GM19035 (cell line): ENCODE measurements at regions not wholly inside any gene's neighbourhood (a gene's known extent, or its start where the extent isn't known, plus 50 kb on each side); places are given as distances from the start of the nearest gene placed in this dataset.

Source experiments
- ATAC-seq: cut with Tn5 transposase; IDR thresholded peaks from one replicate; pipeline ENCODE4 v1.9.1; 2021; ENCODE audit not compliant: unreplicated experiment

- no peak for ATAC-seq
These were observed 56.1 kb upstream of the ELMO1 start for GRCh38 chr7:37504801-37505200.

- ATAC-seq: no peak
These were observed 57.2 kb upstream of the ELMO1 start for GRCh38 chr7:37505750-37506353.

GRCh38 chr7:37508118-37508517 is 59.5 kb upstream of the ELMO1 start:
- no peak for ATAC-seq

- peak; percentile 62 for ATAC-seq
These were observed 61.5 kb upstream of the ELMO1 start for GRCh38 chr7:37510043-37510634.

- ATAC-seq: no peak
These were observed 63.3 kb upstream of the ELMO1 start for GRCh38 chr7:37511915-37512314.

GRCh38 chr7:37514497-37514896 is 65.8 kb upstream of the ELMO1 start:
- no peak for ATAC-seq

GRCh38 chr7:37516664-37517063 is 68.0 kb upstream of the ELMO1 start:
- no peak for ATAC-seq

GRCh38 chr7:37518266-37518665 is 69.6 kb upstream of the ELMO1 start:
- no peak for ATAC-seq

- no peak for ATAC-seq
These were observed 75.4 kb upstream of the ELMO1 start for GRCh38 chr7:37524056-37524455.

GRCh38 chr7:37524797-37525196 is 76.1 kb upstream of the ELMO1 start:
- no peak for ATAC-seq

GRCh38 chr7:37526623-37527022 is 78.0 kb upstream of the ELMO1 start:
- ATAC-seq: no peak

GRCh38 chr7:37527109-37527508 is 78.4 kb upstream of the ELMO1 start:
- no peak for ATAC-seq

GRCh38 chr7:37531225-37531624 is 82.6 kb upstream of the ELMO1 start:
- ATAC-seq: no peak

GRCh38 chr7:37532636-37533035 is 84.0 kb upstream of the ELMO1 start:
- ATAC-seq: no peak

- ATAC-seq: no peak
These were observed 86.4 kb upstream of the ELMO1 start for GRCh38 chr7:37534893-37535610.

GRCh38 chr7:37535841-37536240 is 87.2 kb upstream of the ELMO1 start:
- ATAC-seq: no peak

GRCh38 chr7:37536706-37537105 is 88.0 kb upstream of the ELMO1 start:
- ATAC-seq: no peak

GRCh38 chr7:37537439-37537838 is 88.8 kb upstream of the ELMO1 start:
- no peak for ATAC-seq

GRCh38 chr7:37538945-37539344 is 90.3 kb upstream of the ELMO1 start:
- ATAC-seq: no peak

GRCh38 chr7:37540917-37541316 is 92.3 kb upstream of the ELMO1 start:
- ATAC-seq: no peak

- ATAC-seq: peak; percentile 86
These were observed 93.3 kb upstream of the ELMO1 start for GRCh38 chr7:37541810-37542443.
